HTR-8/SVneo (cell line): ENCODE measurements at regions not wholly inside any gene's neighbourhood (a gene's known extent, or its start where the extent isn't known, plus 50 kb on each side); places are given as distances from the start of the nearest gene placed in this dataset.
"Not testable (repeated sequence)": the region's sequence is repeated elsewhere in the genome, so short reads cannot be mapped to it uniquely, and the experiment has no call there.

Experiments used
- DNase-seq: peaks from one replicate; pipeline ENCODE4 v3.0.0; 2011; ENCODE audit warnings: low spot score, mixed read lengths; ENCODE audit not compliant: insufficient read length
- FAIRE-seq: peaks from 2 replicates; lab custom pipeline; 2011; peaks lifted over from hg19 to GRCh38; lab: Jason Lieb, UNC

- DNase-seq, FAIRE-seq: not testable (repeated sequence)
Measured at GRCh38 chr3:146700025-146700424, 94.9 kb upstream of the PLSCR5 start.

GRCh38 chr3:146692254-146692653 is 87.1 kb upstream of the PLSCR5 start:
- DNase-seq (no peak), FAIRE-seq (no peak)

GRCh38 chr3:146685050-146685814 is 80.1 kb upstream of the PLSCR5 start:
- no peak for FAIRE-seq
- no peak for DNase-seq

GRCh38 chr3:146682171-146682570 is 77.0 kb upstream of the PLSCR5 start:
- FAIRE-seq (no peak), DNase-seq (no peak)

GRCh38 chr3:146680617-146681016 is 75.5 kb upstream of the PLSCR5 start:
- FAIRE-seq = no peak
- no peak for DNase-seq

- no peak for DNase-seq
- no peak for FAIRE-seq
Measured at GRCh38 chr3:146679995-146680394, 74.8 kb upstream of the PLSCR5 start.

GRCh38 chr3:146679191-146679590 is 74.0 kb upstream of the PLSCR5 start:
- FAIRE-seq (no peak), DNase-seq (no peak)

- FAIRE-seq = no peak
Measured at GRCh38 chr3:146672941-146673340, 67.8 kb upstream of the PLSCR5 start.

GRCh38 chr3:146664403-146664802 is 59.3 kb upstream of the PLSCR5 start:
- FAIRE-seq (no peak), DNase-seq (no peak)

More at GRCh38 chr3:146672941-146673340, 67.8 kb upstream of the PLSCR5 start:
- no peak for DNase-seq

- DNase-seq = no peak
- FAIRE-seq = no peak
Measured at GRCh38 chr3:146658841-146659240, 53.7 kb upstream of the PLSCR5 start.

- DNase-seq (no peak), FAIRE-seq (no peak)
Measured at GRCh38 chr3:146655333-146655996, 50.3 kb upstream of the PLSCR5 start.
